ENCODE measurements at regions not wholly inside any gene's neighbourhood (a gene's known extent, or its start where the extent isn't known, plus 50 kb on each side); places are given as distances from the start of the nearest gene placed in this dataset.

GRCh38 chr19:34017024-34017423, 155.3 kb upstream of the LSM14A start:
- no peak for TF ChIP-seq CTCF (conservative IDR thresholded peaks at IDR 0.05; ENCODE audit: low read depth, low read length)
- TF ChIP-seq EZH2 (IDR thresholded peaks at IDR 0.05; ENCODE audit: borderline replicate concordance, low read depth, low read length, poor library complexity, severe bottlenecking) = no peak

Data from A673 (cell line).